Central memory CD8-positive, alpha-beta T cell (primary cell): ENCODE measurements at regions not wholly inside any gene's neighbourhood (a gene's known extent, or its start where the extent isn't known, plus 50 kb on each side); places are given as distances from the start of the nearest gene placed in this dataset.

Experiments
- ATAC-seq: fragments of 150-1000 bp; cut with Tn5 transposase; replicated peaks from 2 replicates; pipeline ENCODE4 v1.10.0; 2022; ENCODE audit warnings: mild to moderate bottlenecking, moderate FRiP score, moderate number of reproducible peaks; ENCODE audit not compliant: poor library complexity, severe bottlenecking; ENCODE audit errors: extremely low read depth
- DNase-seq, 2 donors: peaks; one replicate each; pipeline ENCODE4 v3.0.0; 2021; ENCODE audit warnings: low spot score in 2 of 2
- H3K27ac Mint-ChIP-seq: one replicate; pipeline ENCODE4 v1.8.0; 2022; ENCODE audit warnings: low read depth, mild to moderate bottlenecking, moderate library complexity, mixed read lengths
- H3K27me3 Mint-ChIP-seq: one replicate; pipeline ENCODE4 v1.8.0; 2022; ENCODE audit warnings: mixed read lengths
- H3K36me3 Mint-ChIP-seq: one replicate; pipeline ENCODE4 v1.8.0; 2022; ENCODE audit warnings: mild to moderate bottlenecking, moderate library complexity, mixed read lengths; ENCODE audit not compliant: insufficient read depth
- H3K4me1 Mint-ChIP-seq: one replicate; pipeline ENCODE4 v1.8.0; 2022; ENCODE audit warnings: mixed read lengths
- H3K4me3 Mint-ChIP-seq: one replicate; pipeline ENCODE4 v1.8.0; 2022; ENCODE audit warnings: mild to moderate bottlenecking, moderate library complexity, mixed read lengths
- H3K9me3 Mint-ChIP-seq: one replicate; pipeline ENCODE4 v1.8.0; 2022; ENCODE audit warnings: mixed read lengths

DNA sequence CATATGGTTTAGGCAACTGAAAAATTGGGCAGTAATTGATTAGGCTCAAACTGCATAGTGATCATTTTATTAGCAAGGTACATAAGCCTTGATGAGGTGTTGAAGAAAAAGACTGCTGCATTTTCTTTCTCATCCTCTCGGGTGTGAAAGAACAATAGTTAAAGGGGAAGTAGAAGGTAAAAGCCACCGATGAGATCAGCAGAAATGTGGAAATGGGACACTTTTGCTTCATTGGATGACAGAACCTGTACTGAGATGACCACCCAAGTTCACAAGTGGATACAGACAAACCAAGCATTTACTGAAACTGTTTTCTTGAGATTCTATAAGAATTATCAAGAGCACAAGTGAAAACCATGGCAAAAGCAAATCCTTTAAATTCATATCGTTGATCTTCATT, 184.0 kb downstream of the TMX1 start:
- peaks cover 2% of the 10 kb centered on the region for H3K36me3 Mint-ChIP-seq
- no peak for ATAC-seq
- no peaks in the 10 kb centered on the region for H3K27me3 Mint-ChIP-seq
- H3K4me3 Mint-ChIP-seq, result no peak overlapping the region
- peaks cover 14% of the 10 kb centered on the region for H3K4me1 Mint-ChIP-seq
- H3K9me3 Mint-ChIP-seq, result peaks cover 19% of the 10 kb centered on the region
- DNase-seq, result no peak
- H3K27ac Mint-ChIP-seq, result no peak overlapping the region

DNA sequence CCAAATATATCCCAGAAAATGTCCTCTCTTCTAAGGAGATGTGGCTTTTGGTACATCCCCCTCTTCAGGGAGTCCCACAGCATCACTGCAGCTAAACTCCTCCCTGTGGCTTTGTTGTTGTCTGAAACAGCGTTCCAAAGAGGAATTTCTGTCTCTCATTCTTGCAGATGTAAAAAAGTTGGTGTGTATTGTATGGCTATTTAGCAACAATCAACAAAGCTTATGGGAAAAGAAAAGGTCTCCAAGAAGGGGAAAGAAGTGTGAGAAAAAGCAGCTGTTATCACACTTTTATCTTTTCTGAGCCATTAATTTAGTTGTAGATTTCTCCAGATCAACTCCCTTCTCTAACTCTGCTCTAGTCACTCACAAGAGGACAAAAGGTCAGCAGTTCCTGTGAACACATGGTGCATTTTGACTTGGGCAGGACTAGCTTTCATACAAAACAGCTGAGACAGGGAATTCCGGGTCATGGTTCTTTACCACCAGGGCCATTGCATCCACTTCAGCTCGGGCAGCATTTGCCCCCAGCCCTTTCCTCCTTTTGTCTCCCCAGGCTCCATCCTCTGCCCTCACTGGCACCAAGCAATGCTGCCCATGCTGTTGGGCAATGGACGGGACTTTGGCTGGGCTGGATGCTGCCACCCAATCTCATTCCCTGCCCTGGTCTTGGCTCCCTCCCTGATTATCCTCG, 184.7 kb downstream of the TMX1 start:
- DNase-seq, result no peak
- Mint-ChIP-seq H3K27me3 (no peaks in the 10 kb centered on the region), H3K4me3 (no peak overlapping the region), H3K4me1 (peaks cover 11% of the 10 kb centered on the region), H3K36me3 (peaks cover 2% of the 10 kb centered on the region), H3K27ac (no peak overlapping the region), H3K9me3 (peaks cover 17% of the 10 kb centered on the region)
- ATAC-seq, result no peak

DNA sequence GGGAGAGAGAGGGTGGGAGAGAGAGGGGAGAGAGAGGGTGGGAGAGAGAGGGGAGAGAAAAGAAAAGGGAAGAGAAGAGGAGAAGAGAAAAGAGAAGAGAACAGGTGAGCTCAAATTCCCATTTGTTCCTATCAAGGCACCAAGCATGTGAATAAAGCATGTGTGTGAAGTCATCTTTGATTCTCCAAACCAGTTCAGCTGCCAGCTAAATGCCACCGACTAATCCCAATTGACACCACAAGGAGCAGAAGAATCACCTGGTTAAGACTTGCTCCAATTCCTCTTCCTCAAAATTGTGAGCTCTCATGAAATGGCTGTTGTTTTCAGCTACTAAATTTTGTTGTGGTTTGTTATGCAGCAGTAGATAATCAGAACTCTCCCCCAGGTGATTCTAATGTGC, 188.9 kb downstream of the TMX1 start:
- no peak overlapping the region for H3K27ac Mint-ChIP-seq
- no peaks in the 10 kb centered on the region for H3K36me3 Mint-ChIP-seq
- no peaks in the 10 kb centered on the region for H3K9me3 Mint-ChIP-seq
- no peak overlapping the region for H3K4me3 Mint-ChIP-seq
- H3K4me1 Mint-ChIP-seq, result no peaks in the 10 kb centered on the region
- ATAC-seq, result no peak
- peaks cover 10% of the 10 kb centered on the region for H3K27me3 Mint-ChIP-seq
- no peak for DNase-seq

- no peaks in the 10 kb centered on the region for H3K9me3 Mint-ChIP-seq
- H3K27me3 Mint-ChIP-seq, result peaks cover 10% of the 10 kb centered on the region
- no peaks in the 10 kb centered on the region for H3K36me3 Mint-ChIP-seq
- H3K27ac Mint-ChIP-seq, result no peak overlapping the region
- ATAC-seq (no peak), DNase-seq (no peak)
- H3K4me3 Mint-ChIP-seq, result no peak overlapping the region
- no peaks in the 10 kb centered on the region for H3K4me1 Mint-ChIP-seq
Measured at GRCh38 chr14:51430079-51430478, 190.0 kb downstream of the TMX1 start.

DNA sequence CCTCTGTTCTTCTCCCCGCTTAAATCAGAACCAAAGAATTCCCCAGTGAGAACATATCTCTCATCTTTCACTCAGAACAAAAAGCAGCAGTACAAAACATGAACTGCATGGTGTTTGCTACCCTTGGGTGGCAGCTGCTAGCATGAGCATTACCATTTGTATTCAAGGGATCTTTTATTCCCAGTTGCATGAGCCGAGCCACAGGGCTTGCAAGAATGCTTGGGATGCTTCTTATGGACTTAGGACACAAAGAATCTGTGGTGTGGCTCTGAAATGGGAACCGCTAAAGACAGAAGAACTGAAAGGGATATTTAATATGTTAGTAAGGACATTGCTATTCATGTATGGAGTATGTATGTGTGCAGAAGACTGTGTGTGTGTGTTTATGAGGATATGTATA, 190.6 kb downstream of the TMX1 start:
- no peak overlapping the region for H3K4me3 Mint-ChIP-seq
- ATAC-seq (no peak), DNase-seq (no peak)
- no peaks in the 10 kb centered on the region for H3K4me1 Mint-ChIP-seq
- H3K27me3 Mint-ChIP-seq, result peaks cover 13% of the 10 kb centered on the region
- H3K36me3 Mint-ChIP-seq, result no peaks in the 10 kb centered on the region
- no peaks in the 10 kb centered on the region for H3K9me3 Mint-ChIP-seq
- H3K27ac Mint-ChIP-seq, result no peak overlapping the region

- Mint-ChIP-seq H3K4me3 (no peak overlapping the region), H3K4me1 (no peaks in the 10 kb centered on the region), H3K27ac (no peak overlapping the region), H3K27me3 (peaks cover 18% of the 10 kb centered on the region), H3K9me3 (no peaks in the 10 kb centered on the region), H3K36me3 (no peaks in the 10 kb centered on the region)
- ATAC-seq (no peak), DNase-seq (no peak)
Measured at GRCh38 chr14:51431033-51431709, 191.1 kb downstream of the TMX1 start.

GRCh38 chr14:51431741-51432140, 191.7 kb downstream of the TMX1 start:
- H3K27me3 Mint-ChIP-seq, result peaks cover 24% of the 10 kb centered on the region
- DNase-seq (no peak), ATAC-seq (no peak)
- H3K36me3 Mint-ChIP-seq, result no peaks in the 10 kb centered on the region
- no peak overlapping the region for H3K4me3 Mint-ChIP-seq
- no peaks in the 10 kb centered on the region for H3K9me3 Mint-ChIP-seq
- no peaks in the 10 kb centered on the region for H3K4me1 Mint-ChIP-seq
- no peak overlapping the region for H3K27ac Mint-ChIP-seq

GRCh38 chr14:51432302-51432948, 192.4 kb downstream of the TMX1 start:
- no peak for ATAC-seq
- Mint-ChIP-seq H3K36me3 (no peaks in the 10 kb centered on the region), H3K27ac (no peak overlapping the region), H3K9me3 (no peaks in the 10 kb centered on the region), H3K4me1 (no peaks in the 10 kb centered on the region), H3K4me3 (no peak overlapping the region), H3K27me3 (peaks cover 30% of the 10 kb centered on the region)
- no peak for DNase-seq

- Mint-ChIP-seq H3K9me3 (no peaks in the 10 kb centered on the region), H3K4me3 (no peak overlapping the region), H3K27me3 (peaks cover 54% of the 10 kb centered on the region), H3K4me1 (no peaks in the 10 kb centered on the region), H3K27ac (no peak overlapping the region), H3K36me3 (no peaks in the 10 kb centered on the region)
- ATAC-seq (no peak), DNase-seq (no peak)
Measured at GRCh38 chr14:51436630-51437029, 196.6 kb downstream of the TMX1 start.

DNA sequence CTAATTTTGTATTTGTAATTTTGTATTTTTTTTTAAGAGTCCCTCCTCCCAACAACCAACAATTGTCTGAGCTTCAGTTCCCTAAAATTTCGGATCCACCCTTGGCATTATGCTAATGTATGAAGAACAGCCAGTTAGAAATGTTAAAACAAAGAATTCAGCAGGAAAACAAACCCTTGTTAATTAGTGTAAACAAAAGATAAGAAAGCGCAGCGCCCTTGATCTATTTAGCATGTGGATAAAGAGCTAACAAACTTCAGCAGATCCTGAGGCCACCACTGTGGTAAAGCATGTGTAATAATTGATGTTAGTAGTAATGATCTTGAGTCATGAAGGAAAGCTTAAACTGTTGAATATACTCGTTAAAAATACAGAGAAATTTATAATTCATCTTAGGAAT, 199.8 kb downstream of the TMX1 start:
- ATAC-seq (no peak), DNase-seq (no peak)
- H3K27ac Mint-ChIP-seq, result no peak overlapping the region
- H3K9me3 Mint-ChIP-seq, result no peaks in the 10 kb centered on the region
- no peaks in the 10 kb centered on the region for H3K36me3 Mint-ChIP-seq
- no peaks in the 10 kb centered on the region for H3K4me1 Mint-ChIP-seq
- no peak overlapping the region for H3K4me3 Mint-ChIP-seq
- peaks cover 70% of the 10 kb centered on the region for H3K27me3 Mint-ChIP-seq

DNA sequence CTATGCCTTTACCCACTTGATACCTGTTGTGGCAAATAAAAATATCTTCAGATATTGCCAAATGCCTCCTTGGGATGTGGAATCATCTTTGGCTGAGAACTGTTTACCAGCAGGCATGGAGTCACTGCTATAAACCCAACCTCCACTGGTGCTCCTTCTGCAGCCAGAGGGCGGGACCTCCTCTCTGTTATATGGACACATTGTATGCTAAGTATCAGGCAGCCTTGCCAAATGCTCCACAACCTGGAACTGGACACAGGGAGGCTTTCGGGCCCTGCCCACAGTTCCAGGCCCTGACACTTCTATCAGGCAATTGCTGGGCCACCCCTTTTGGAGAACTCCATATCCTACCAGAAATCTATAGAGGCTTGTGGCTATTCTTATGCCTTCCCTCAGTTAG, 201.0 kb downstream of the TMX1 start:
- Mint-ChIP-seq H3K36me3 (no peaks in the 10 kb centered on the region), H3K4me1 (no peaks in the 10 kb centered on the region), H3K27me3 (peaks cover 72% of the 10 kb centered on the region), H3K27ac (no peak overlapping the region), H3K9me3 (no peaks in the 10 kb centered on the region), H3K4me3 (no peak overlapping the region)
- ATAC-seq, result no peak
- DNase-seq, result no peak

DNA sequence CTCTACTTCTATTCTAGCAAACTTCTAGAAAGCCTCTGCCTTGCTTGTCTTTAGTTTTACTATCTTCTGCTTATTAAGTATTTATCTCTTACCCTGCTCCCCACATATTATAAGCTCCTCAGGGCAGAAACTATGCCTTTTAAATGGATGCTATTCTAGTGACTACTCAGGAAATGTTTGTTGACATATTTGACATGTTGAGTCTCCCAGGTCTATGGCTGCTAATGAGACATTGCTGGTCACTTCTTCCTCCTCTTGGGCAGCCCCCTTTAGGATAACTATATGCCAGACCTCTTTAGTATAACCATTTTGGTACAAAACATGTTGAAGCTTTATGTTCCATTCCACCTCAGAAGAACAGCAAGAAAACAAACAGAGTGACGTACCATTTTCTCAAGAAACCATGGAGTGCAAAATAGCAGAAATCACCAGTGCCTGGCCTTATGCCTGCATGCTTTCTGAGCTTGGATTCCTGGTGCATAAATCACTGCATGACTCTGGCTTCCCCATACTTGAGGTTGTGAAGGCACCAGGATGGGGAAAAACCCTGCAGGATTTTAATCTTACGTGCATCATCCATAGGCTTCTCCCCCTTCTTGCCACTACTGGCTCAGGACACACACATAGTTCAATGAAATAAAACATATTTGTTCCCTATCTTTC, 202.6 kb downstream of the TMX1 start:
- H3K36me3 Mint-ChIP-seq, result no peaks in the 10 kb centered on the region
- H3K9me3 Mint-ChIP-seq, result no peaks in the 10 kb centered on the region
- H3K27me3 Mint-ChIP-seq, result peaks cover 70% of the 10 kb centered on the region
- no peak overlapping the region for H3K4me3 Mint-ChIP-seq
- ATAC-seq (no peak), DNase-seq (no peak)
- no peak overlapping the region for H3K27ac Mint-ChIP-seq
- H3K4me1 Mint-ChIP-seq, result no peaks in the 10 kb centered on the region
